Prostate gland (tissue), 2 donors: ENCODE measurements at regions not wholly inside any gene's neighbourhood (a gene's known extent, or its start where the extent isn't known, plus 50 kb on each side); places are given as distances from the start of the nearest gene placed in this dataset.

Experiments used
- POLR2A ChIP-seq: fragments of 450-650 bp; IDR thresholded peaks from one replicate; pipeline ENCODE4 v1.6.1; 2016; ENCODE audit warnings: antibody characterized with exemption, mild to moderate bottlenecking
- POLR2AphosphoS5 ChIP-seq: sonication (generic); formaldehyde crosslinking; IDR thresholded peaks from one replicate; pipeline ENCODE4 v1.6.1; 2017; ENCODE audit warnings: antibody characterized with exemption
- TF ChIP-seq, protein P1 (sequence below), 4 experiments: fragments of 200-600 bp in 2 of 4; fragments of 450-650 bp in 2 of 4; sonication (generic) in 2 of 4; IDR thresholded peaks; 1 replicate in 3 of 4; 2 replicates in 1 of 4; pipeline ENCODE4 v1.5.1; 2016 to 2019; ENCODE audit warnings: antibody characterized with exemption in 4 of 4, mild to moderate bottlenecking in 2 of 4, moderate library complexity in 2 of 4

DNA sequence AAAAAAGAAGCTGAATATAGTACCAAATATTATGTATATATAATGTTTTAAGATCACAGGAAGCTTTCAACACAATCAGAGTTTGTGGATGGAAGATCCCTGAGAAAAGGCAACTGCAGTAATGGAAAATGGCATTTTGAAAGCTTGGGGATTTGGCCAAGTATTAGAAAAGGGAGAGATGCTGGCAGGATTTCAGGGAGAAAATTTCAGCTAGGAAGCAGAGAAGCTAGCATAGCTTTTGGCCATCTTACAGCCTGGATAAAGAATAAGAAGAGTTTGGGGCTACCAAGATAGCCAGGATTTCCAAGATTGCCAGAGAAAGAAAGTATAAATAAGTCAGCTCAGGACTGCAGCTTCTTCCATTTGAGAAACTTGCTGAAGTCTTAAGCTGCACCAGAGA is 440.8 kb upstream of the LUZP2 start:
- no peak for TF ChIP-seq POLR2A
- no peak for TF ChIP-seq POLR2AphosphoS5
- TF ChIP-seq, protein P1, sequence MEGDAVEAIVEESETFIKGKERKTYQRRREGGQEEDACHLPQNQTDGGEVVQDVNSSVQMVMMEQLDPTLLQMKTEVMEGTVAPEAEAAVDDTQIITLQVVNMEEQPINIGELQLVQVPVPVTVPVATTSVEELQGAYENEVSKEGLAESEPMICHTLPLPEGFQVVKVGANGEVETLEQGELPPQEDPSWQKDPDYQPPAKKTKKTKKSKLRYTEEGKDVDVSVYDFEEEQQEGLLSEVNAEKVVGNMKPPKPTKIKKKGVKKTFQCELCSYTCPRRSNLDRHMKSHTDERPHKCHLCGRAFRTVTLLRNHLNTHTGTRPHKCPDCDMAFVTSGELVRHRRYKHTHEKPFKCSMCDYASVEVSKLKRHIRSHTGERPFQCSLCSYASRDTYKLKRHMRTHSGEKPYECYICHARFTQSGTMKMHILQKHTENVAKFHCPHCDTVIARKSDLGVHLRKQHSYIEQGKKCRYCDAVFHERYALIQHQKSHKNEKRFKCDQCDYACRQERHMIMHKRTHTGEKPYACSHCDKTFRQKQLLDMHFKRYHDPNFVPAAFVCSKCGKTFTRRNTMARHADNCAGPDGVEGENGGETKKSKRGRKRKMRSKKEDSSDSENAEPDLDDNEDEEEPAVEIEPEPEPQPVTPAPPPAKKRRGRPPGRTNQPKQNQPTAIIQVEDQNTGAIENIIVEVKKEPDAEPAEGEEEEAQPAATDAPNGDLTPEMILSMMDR (IDR thresholded peaks at IDR 0.05) = no peak
